GM12864 (cell line): ENCODE measurements at regions not wholly inside any gene's neighbourhood (a gene's known extent, or its start where the extent isn't known, plus 50 kb on each side); places are given as distances from the start of the nearest gene placed in this dataset.

Source experiments
- DNase-seq: peaks from one replicate; pipeline ENCODE4 v3.0.0-alpha.2; 2011; ENCODE audit warnings: low read depth
- H3K4me3 ChIP-seq: 2 replicates; pipeline ENCODE4 v1.5.1; 2011; ENCODE audit warnings: mild to moderate bottlenecking, low read depth, low read length, control low read depth
- CTCF ChIP-seq: IDR thresholded peaks from 2 replicates; pipeline ENCODE4 v1.5.1; 2011; ENCODE audit warnings: low read depth, mild to moderate bottlenecking, moderate library complexity, low read length, control low read depth, inconsistent platforms; ENCODE audit errors: missing control alignments

DNA sequence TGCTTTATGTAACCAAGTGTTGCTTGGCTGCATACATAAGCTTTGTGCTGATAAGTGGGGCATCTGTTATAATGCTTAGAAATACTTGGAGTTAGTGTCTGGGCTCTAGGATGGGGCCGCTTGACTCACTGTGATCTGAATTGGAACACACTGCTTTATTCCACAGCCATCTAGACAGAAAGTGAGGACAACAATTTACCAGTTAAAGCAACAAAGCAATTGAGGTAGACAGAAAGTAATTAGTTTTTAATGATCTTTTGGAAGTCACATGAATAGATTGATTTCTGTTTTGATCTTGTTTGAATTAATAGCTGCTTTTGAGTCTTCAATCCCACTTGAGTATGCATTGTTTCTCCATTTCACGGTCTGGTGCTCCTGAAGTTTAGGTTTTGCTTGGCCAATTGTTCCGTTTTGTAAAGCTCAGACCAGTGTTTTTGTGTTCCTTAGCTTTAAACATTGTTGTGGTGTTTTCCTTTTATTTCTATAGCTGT, 157.5 kb downstream of the TRMT11 start:
- no peak overlapping the region for H3K4me3 ChIP-seq
- TF ChIP-seq CTCF: no peak
- DNase-seq: no peak

- no peak for DNase-seq
- no peak overlapping the region for H3K4me3 ChIP-seq
- no peak for TF ChIP-seq CTCF
These were observed 159.0 kb downstream of the TRMT11 start for GRCh38 chr6:126145351-126145750.

DNA sequence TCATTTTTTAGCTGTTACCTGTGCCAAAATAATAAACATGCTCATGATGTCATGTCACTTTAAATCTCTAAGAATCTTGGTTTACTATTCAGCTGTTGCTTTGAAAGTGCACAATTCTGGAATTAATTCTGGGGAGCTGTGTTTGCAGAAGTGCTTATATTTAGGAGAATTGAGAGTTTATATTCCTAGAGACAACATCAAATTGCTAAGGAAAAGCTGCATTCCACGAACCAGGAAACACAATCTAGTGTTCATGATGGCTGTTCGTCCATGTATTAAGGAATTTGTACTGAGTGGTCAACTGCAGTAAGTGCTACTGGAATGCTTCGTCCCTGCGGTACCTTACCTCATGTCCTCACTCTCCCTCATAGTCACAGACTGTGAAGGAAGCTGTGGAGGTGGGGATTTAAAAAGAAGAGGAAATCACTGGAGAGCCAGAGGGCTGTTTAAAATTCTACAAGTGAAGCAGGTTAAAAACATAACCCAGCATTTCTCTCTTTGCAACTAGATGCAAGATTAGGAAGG, 161.0 kb downstream of the TRMT11 start:
- H3K4me3 ChIP-seq: no peak overlapping the region
- DNase-seq: no peak
- TF ChIP-seq CTCF: no peak

DNA sequence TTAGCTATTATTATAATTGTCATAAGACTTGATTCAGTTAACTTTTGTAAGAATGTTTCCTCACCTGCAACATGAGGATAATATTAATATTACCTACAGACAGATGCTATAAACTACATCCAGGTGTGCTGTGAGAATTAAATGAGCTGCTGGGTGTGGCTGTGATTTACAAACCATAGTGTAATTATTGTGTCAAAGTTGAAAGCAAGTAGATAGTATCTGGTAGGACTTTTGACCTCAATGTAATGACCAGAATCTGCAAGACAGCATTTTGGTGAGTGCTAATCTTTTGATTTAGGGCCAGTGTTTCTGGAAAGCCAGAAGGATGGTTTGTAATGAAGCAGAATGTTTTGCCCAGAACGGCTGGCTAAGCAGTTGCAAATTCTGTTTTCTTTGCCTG, 162.5 kb downstream of the TRMT11 start:
- no peak for TF ChIP-seq CTCF
- no peak for DNase-seq
- H3K4me3 ChIP-seq: no peak overlapping the region

- no peak for TF ChIP-seq CTCF
- DNase-seq: no peak
- no peak overlapping the region for H3K4me3 ChIP-seq
These were observed 166.0 kb downstream of the TRMT11 start for GRCh38 chr6:126152372-126152745.

GRCh38 chr6:126153661-126154060, 167.3 kb downstream of the TRMT11 start:
- H3K4me3 ChIP-seq: no peak overlapping the region
- DNase-seq: no peak
- TF ChIP-seq CTCF: no peak

DNA sequence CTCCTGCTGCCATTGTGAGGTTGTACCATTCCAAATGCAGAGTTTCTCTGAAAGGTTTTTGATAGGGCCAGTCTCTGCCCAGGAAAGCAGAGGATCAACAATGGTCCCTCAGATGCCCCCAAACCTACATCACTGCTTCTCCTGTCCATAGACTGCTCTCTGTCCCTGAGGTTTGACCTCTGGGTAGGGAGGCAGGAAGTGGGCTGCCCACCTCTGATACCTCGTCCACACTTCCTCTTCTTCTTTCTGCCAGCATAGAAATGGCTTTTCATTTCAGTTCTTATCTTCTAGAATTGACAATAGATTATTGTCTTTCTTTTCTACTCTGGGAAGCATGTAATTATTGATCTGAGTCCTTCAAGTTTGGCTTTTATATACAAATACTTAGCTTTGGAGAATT, 170.6 kb downstream of the TRMT11 start:
- DNase-seq: no peak
- H3K4me3 ChIP-seq: no peak overlapping the region
- no peak for TF ChIP-seq CTCF
